Caco-2 (cell line): ENCODE measurements at regions not wholly inside any gene's neighbourhood (a gene's known extent, or its start where the extent isn't known, plus 50 kb on each side); places are given as distances from the start of the nearest gene placed in this dataset.

ENCODE experiments used
- BruUV-seq: library from RNA; stranded (reverse); fragments of 400-500 nt; replicated peaks from 2 replicates; lab custom pipeline; 2021; lab: Mats Ljungman, UMichigan
- CTCF ChIA-PET: fragments of 300-600 bp; sonication (Branson Sonifier 250); formaldehyde crosslinking; loops from one replicate; lab custom pipeline; 2022; ENCODE audit warnings: antibody characterized with exemption; lab: Charles Lee
- POLR2A ChIA-PET: fragments of 300-600 bp; sonication (Branson Sonifier 250); formaldehyde crosslinking; loops from one replicate; lab custom pipeline; 2022; ENCODE audit warnings: antibody characterized with exemption; lab: Charles Lee
- DNase-seq, 2 experiments: peaks; one replicate each; pipeline versions ENCODE4 v3.0.0 to v3.0.0-alpha.2; 2020 to 2022
- H3K27me3 ChIP-seq: replicated peaks from 2 replicates; pipeline ENCODE4 v1.6.0; 2011; ENCODE audit warnings: low read length; ENCODE audit not compliant: control insufficient read depth, insufficient read depth
- H3K36me3 ChIP-seq: 2 replicates; pipeline ENCODE4 v1.5.1; 2011; ENCODE audit warnings: low read length; ENCODE audit not compliant: control insufficient read depth, insufficient read depth
- H3K4me1 ChIP-seq: fragments of 250-450 bp; sonication (Bioruptor Pico); 2 replicates; pipeline ENCODE4 v1.5.1; 2020; ENCODE audit warnings: mild to moderate bottlenecking
- H3K4me3 ChIP-seq: 2 replicates; pipeline ENCODE4 v1.5.1; 2011; ENCODE audit warnings: low read depth, mild to moderate bottlenecking, control low read depth, low read length
- H3K9me3 ChIP-seq: fragments of 250-450 bp; sonication (Bioruptor Pico); 2 replicates; pipeline ENCODE4 v1.5.1; 2020; ENCODE audit warnings: mild to moderate bottlenecking, moderate library complexity
- H3K27ac Mint-ChIP-seq: one replicate; pipeline ENCODE4 v1.8.0; 2022; ENCODE audit warnings: mixed read lengths; ENCODE audit not compliant: unreplicated experiment
- H3K27me3 Mint-ChIP-seq: one replicate; pipeline ENCODE4 v1.8.0; 2022; ENCODE audit warnings: mixed read lengths; ENCODE audit not compliant: insufficient read depth, unreplicated experiment
- H3K36me3 Mint-ChIP-seq: one replicate; pipeline ENCODE4 v1.8.0; 2022; ENCODE audit warnings: mild to moderate bottlenecking, mixed read lengths; ENCODE audit not compliant: insufficient read depth, unreplicated experiment
- H3K4me1 Mint-ChIP-seq: one replicate; pipeline ENCODE4 v1.8.0; 2022; ENCODE audit warnings: low read depth, mixed read lengths; ENCODE audit not compliant: unreplicated experiment
- H3K4me3 Mint-ChIP-seq: one replicate; pipeline ENCODE4 v1.8.0; 2022; ENCODE audit warnings: mild to moderate bottlenecking, moderate library complexity, mixed read lengths; ENCODE audit not compliant: unreplicated experiment
- H3K9me3 Mint-ChIP-seq: one replicate; pipeline ENCODE4 v1.8.0; 2022; ENCODE audit warnings: mixed read lengths; ENCODE audit not compliant: unreplicated experiment
- CTCF ChIP-seq, 2 experiments: fragments of 200-600 bp in 1 of 2; IDR thresholded peaks; 1 replicate in 1 of 2; 2 replicates in 1 of 2; pipeline versions ENCODE4 v1.5.1 to v1.8.0; 2011 to 2022; ENCODE audit warnings: antibody characterized with exemption in 1 of 2, control low read depth in 1 of 2, inconsistent platforms in 1 of 2, low read depth in 1 of 2, low read length in 1 of 2, mild to moderate bottlenecking in 1 of 2, moderate library complexity in 1 of 2; ENCODE audit not compliant: insufficient read depth in 1 of 2, severe bottlenecking in 1 of 2, unreplicated experiment in 1 of 2
- intact Hi-C: fragments of 100-400 bp; cut with micrococcal nuclease; formaldehyde crosslinking; loops from one replicate; pipeline ENCODE4 v1.10.0; 2022; ENCODE audit not compliant: unreplicated experiment

- no peaks in the 10 kb centered on the region for H3K36me3 Mint-ChIP-seq
- no peak for DNase-seq
- H3K27me3 ChIP-seq: no peaks in the 10 kb centered on the region
- H3K4me1 ChIP-seq: no peaks in the 10 kb centered on the region
- H3K4me3 Mint-ChIP-seq: no peak overlapping the region
- ChIA-PET POLR2A (no interaction called here), CTCF (no interaction called here)
- no peaks in the 10 kb centered on the region for H3K9me3 ChIP-seq
- no peaks in the 10 kb centered on the region for H3K27me3 Mint-ChIP-seq
- no peaks in the 10 kb centered on the region for H3K36me3 ChIP-seq
- H3K4me3 ChIP-seq: no peak overlapping the region
- intact Hi-C loops: no loop called here
- peaks cover 15% of the 10 kb centered on the region for H3K4me1 Mint-ChIP-seq
- no TSS peak for BruUV-seq
- no peaks in the 10 kb centered on the region for H3K9me3 Mint-ChIP-seq
- no peak overlapping the region for H3K27ac Mint-ChIP-seq
- no peak for TF ChIP-seq CTCF (IDR thresholded peaks at IDR 0.05; ENCODE audit: insufficient read depth in 1 of 2, low read depth in 1 of 2, low read length in 1 of 2, severe bottlenecking in 1 of 2, unreplicated experiment in 1 of 2)
Observed at GRCh38 chr12:68474467-68475204, 136.1 kb upstream of the RAP1B start.

GRCh38 chr12:68476794-68477193 is 133.9 kb upstream of the RAP1B start:
- BruUV-seq: no TSS peak
- Histone ChIP-seq H3K9me3 (peaks cover 7% of the 10 kb centered on the region; the same call in 1 of the 2 replicates), H3K36me3 (no peaks in the 10 kb centered on the region), H3K4me1 (no peaks in the 10 kb centered on the region), H3K4me3 (no peak overlapping the region), H3K27me3 (no peaks in the 10 kb centered on the region)
- Mint-ChIP-seq H3K36me3 (no peaks in the 10 kb centered on the region), H3K4me3 (no peak overlapping the region), H3K27me3 (no peaks in the 10 kb centered on the region), H3K4me1 (peaks cover 15% of the 10 kb centered on the region), H3K9me3 (no peaks in the 10 kb centered on the region), H3K27ac (no peak overlapping the region)
- DNase-seq: no peak
- intact Hi-C loops: no loop called here
- TF ChIP-seq CTCF (IDR thresholded peaks at IDR 0.05; ENCODE audit: insufficient read depth in 1 of 2, low read depth in 1 of 2, low read length in 1 of 2, severe bottlenecking in 1 of 2, unreplicated experiment in 1 of 2): no peak
- POLR2A ChIA-PET: no interaction called here
- CTCF ChIA-PET: no interaction called here

- H3K4me1 ChIP-seq: no peaks in the 10 kb centered on the region
- CTCF ChIA-PET: no interaction called here
- intact Hi-C loops: no loop called here
- Mint-ChIP-seq H3K36me3 (no peaks in the 10 kb centered on the region), H3K4me3 (no peak overlapping the region), H3K27ac (no peak overlapping the region), H3K4me1 (peaks cover 15% of the 10 kb centered on the region), H3K27me3 (no peaks in the 10 kb centered on the region), H3K9me3 (no peaks in the 10 kb centered on the region)
- no peak for TF ChIP-seq CTCF (IDR thresholded peaks at IDR 0.05; ENCODE audit: insufficient read depth in 1 of 2, low read depth in 1 of 2, low read length in 1 of 2, severe bottlenecking in 1 of 2, unreplicated experiment in 1 of 2)
- no peaks in the 10 kb centered on the region for H3K36me3 ChIP-seq
- no peak for DNase-seq
- POLR2A ChIA-PET: no interaction called here
- no TSS peak for BruUV-seq
- peaks cover 7% of the 10 kb centered on the region; the same call in 1 of the 2 replicates for H3K9me3 ChIP-seq
- no peak overlapping the region for H3K4me3 ChIP-seq
- no peaks in the 10 kb centered on the region for H3K27me3 ChIP-seq
Observed at GRCh38 chr12:68477261-68477772, 133.4 kb upstream of the RAP1B start.
